ENCODE measurements at regions not wholly inside any gene's neighbourhood (a gene's known extent, or its start where the extent isn't known, plus 50 kb on each side); places are given as distances from the start of the nearest gene placed in this dataset.

GRCh38 chr17:71914042-71914441 lies 206.8 kb upstream of the SOX9 start:
- DNase-seq = no peak

- DNase-seq = no peak
These were observed 206.0 kb upstream of the SOX9 start for GRCh38 chr17:71914812-71915211.

GRCh38 chr17:71917715-71918114 lies 203.1 kb upstream of the SOX9 start:
- DNase-seq = no peak

GRCh38 chr17:71919186-71919585 lies 201.6 kb upstream of the SOX9 start:
- no peak for DNase-seq

GRCh38 chr17:71919896-71920295 lies 200.9 kb upstream of the SOX9 start:
- no peak for DNase-seq

GRCh38 chr17:71921796-71922195 lies 199.0 kb upstream of the SOX9 start:
- no peak for DNase-seq

GRCh38 chr17:71922439-71922838 lies 198.4 kb upstream of the SOX9 start:
- DNase-seq = no peak

GRCh38 chr17:71926746-71927398 lies 193.9 kb upstream of the SOX9 start:
- no peak for DNase-seq

- DNase-seq = no peak
These were observed 187.5 kb upstream of the SOX9 start for GRCh38 chr17:71933306-71933705.

- no peak for DNase-seq
These were observed 186.3 kb upstream of the SOX9 start for GRCh38 chr17:71934520-71934919.

- DNase-seq = no peak
These were observed 185.5 kb upstream of the SOX9 start for GRCh38 chr17:71935341-71935740.

GRCh38 chr17:71936977-71937376 lies 183.8 kb upstream of the SOX9 start:
- DNase-seq = no peak

GRCh38 chr17:71937914-71938313 lies 182.9 kb upstream of the SOX9 start:
- DNase-seq = no peak

- DNase-seq = no peak
These were observed 182.3 kb upstream of the SOX9 start for GRCh38 chr17:71938340-71939010.

GRCh38 chr17:71941920-71942319 lies 178.9 kb upstream of the SOX9 start:
- no peak for DNase-seq

GRCh38 chr17:71942626-71943025 lies 178.2 kb upstream of the SOX9 start:
- no peak for DNase-seq

- DNase-seq = no peak
These were observed 172.0 kb upstream of the SOX9 start for GRCh38 chr17:71948703-71949422.

- no peak for DNase-seq
These were observed 161.7 kb upstream of the SOX9 start for GRCh38 chr17:71959154-71959553.

- no peak for DNase-seq
These were observed 157.5 kb upstream of the SOX9 start for GRCh38 chr17:71963351-71963750.

GRCh38 chr17:71963791-71964190 lies 157.0 kb upstream of the SOX9 start:
- DNase-seq = no peak

GRCh38 chr17:71964559-71964958 lies 156.3 kb upstream of the SOX9 start:
- no peak for DNase-seq

GRCh38 chr17:71966055-71966454 lies 154.8 kb upstream of the SOX9 start:
- no peak for DNase-seq

GRCh38 chr17:71966459-71967313 lies 154.1 kb upstream of the SOX9 start:
- DNase-seq = no peak

All from amniotic stem cell (primary cell).